Caco-2 (cell line): ENCODE measurements at regions not wholly inside any gene's neighbourhood (a gene's known extent, or its start where the extent isn't known, plus 50 kb on each side); places are given as distances from the start of the nearest gene placed in this dataset.

Experiments
- BruUV-seq: library from RNA; stranded (reverse); fragments of 400-500 nt; replicated peaks from 2 replicates; lab custom pipeline; 2021; lab: Mats Ljungman, UMichigan
- CTCF ChIA-PET: fragments of 300-600 bp; sonication (Branson Sonifier 250); formaldehyde crosslinking; loops from one replicate; lab custom pipeline; 2022; ENCODE audit warnings: antibody characterized with exemption; lab: Charles Lee
- POLR2A ChIA-PET: fragments of 300-600 bp; sonication (Branson Sonifier 250); formaldehyde crosslinking; loops from one replicate; lab custom pipeline; 2022; ENCODE audit warnings: antibody characterized with exemption; lab: Charles Lee
- DNase-seq, 2 experiments: peaks; one replicate each; pipeline versions ENCODE4 v3.0.0 to v3.0.0-alpha.2; 2020 to 2022
- H3K27me3 ChIP-seq: replicated peaks from 2 replicates; pipeline ENCODE4 v1.6.0; 2011; ENCODE audit warnings: low read length; ENCODE audit not compliant: control insufficient read depth, insufficient read depth
- H3K36me3 ChIP-seq: 2 replicates; pipeline ENCODE4 v1.5.1; 2011; ENCODE audit warnings: low read length; ENCODE audit not compliant: control insufficient read depth, insufficient read depth
- H3K4me1 ChIP-seq: fragments of 250-450 bp; sonication (Bioruptor Pico); 2 replicates; pipeline ENCODE4 v1.5.1; 2020; ENCODE audit warnings: mild to moderate bottlenecking
- H3K4me3 ChIP-seq: 2 replicates; pipeline ENCODE4 v1.5.1; 2011; ENCODE audit warnings: low read depth, mild to moderate bottlenecking, control low read depth, low read length
- H3K9me3 ChIP-seq: fragments of 250-450 bp; sonication (Bioruptor Pico); 2 replicates; pipeline ENCODE4 v1.5.1; 2020; ENCODE audit warnings: mild to moderate bottlenecking, moderate library complexity
- H3K27ac Mint-ChIP-seq: one replicate; pipeline ENCODE4 v1.8.0; 2022; ENCODE audit warnings: mixed read lengths; ENCODE audit not compliant: unreplicated experiment
- H3K27me3 Mint-ChIP-seq: one replicate; pipeline ENCODE4 v1.8.0; 2022; ENCODE audit warnings: mixed read lengths; ENCODE audit not compliant: insufficient read depth, unreplicated experiment
- H3K36me3 Mint-ChIP-seq: one replicate; pipeline ENCODE4 v1.8.0; 2022; ENCODE audit warnings: mild to moderate bottlenecking, mixed read lengths; ENCODE audit not compliant: insufficient read depth, unreplicated experiment
- H3K4me1 Mint-ChIP-seq: one replicate; pipeline ENCODE4 v1.8.0; 2022; ENCODE audit warnings: low read depth, mixed read lengths; ENCODE audit not compliant: unreplicated experiment
- H3K4me3 Mint-ChIP-seq: one replicate; pipeline ENCODE4 v1.8.0; 2022; ENCODE audit warnings: mild to moderate bottlenecking, moderate library complexity, mixed read lengths; ENCODE audit not compliant: unreplicated experiment
- H3K9me3 Mint-ChIP-seq: one replicate; pipeline ENCODE4 v1.8.0; 2022; ENCODE audit warnings: mixed read lengths; ENCODE audit not compliant: unreplicated experiment
- intact Hi-C: fragments of 100-400 bp; cut with micrococcal nuclease; formaldehyde crosslinking; loops from one replicate; pipeline ENCODE4 v1.10.0; 2022; ENCODE audit not compliant: unreplicated experiment
- TF ChIP-seq, protein P1 (sequence below), 2 experiments: fragments of 200-600 bp in 1 of 2; IDR thresholded peaks; 1 replicate in 1 of 2; 2 replicates in 1 of 2; pipeline versions ENCODE4 v1.5.1 to v1.8.0; 2011 to 2022; ENCODE audit warnings: antibody characterized with exemption in 1 of 2, control low read depth in 1 of 2, inconsistent platforms in 1 of 2, low read depth in 1 of 2, low read length in 1 of 2, mild to moderate bottlenecking in 1 of 2, moderate library complexity in 1 of 2; ENCODE audit not compliant: insufficient read depth in 1 of 2, severe bottlenecking in 1 of 2, unreplicated experiment in 1 of 2

DNA sequence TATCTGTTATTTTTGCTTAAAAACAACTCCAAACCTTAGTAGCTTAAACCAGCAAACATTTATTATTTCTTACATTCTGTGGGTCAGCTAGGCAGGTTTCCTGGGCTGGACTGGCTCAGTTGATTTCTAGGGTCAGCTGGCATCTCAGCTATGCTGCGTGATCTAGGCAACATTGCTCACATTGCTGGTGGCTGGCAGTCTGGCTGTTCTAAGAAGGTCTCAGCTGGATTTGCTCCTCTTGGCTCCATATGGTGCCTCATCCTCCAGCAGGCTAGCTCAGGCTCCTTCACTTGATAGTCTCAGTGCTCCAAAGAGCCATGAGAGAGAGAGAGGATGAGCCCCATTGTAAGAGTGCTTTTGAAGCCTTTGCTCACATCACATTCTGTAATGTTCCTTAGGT is 470.6 kb upstream of the CDH5 start:
- Mint-ChIP-seq H3K4me3 (no peak overlapping the region), H3K4me1 (no peaks in the 10 kb centered on the region), H3K36me3 (peaks cover 5% of the 10 kb centered on the region), H3K27me3 (peaks cover 18% of the 10 kb centered on the region), H3K27ac (no peak overlapping the region), H3K9me3 (no peaks in the 10 kb centered on the region)
- ChIA-PET POLR2A (no interaction called here), CTCF (no interaction called here)
- Histone ChIP-seq H3K36me3 (no peaks in the 10 kb centered on the region), H3K4me3 (no peak overlapping the region), H3K4me1 (no peaks in the 10 kb centered on the region), H3K9me3 (no peaks in the 10 kb centered on the region), H3K27me3 (no peaks in the 10 kb centered on the region)
- no peak for DNase-seq
- TF ChIP-seq, protein P1, sequence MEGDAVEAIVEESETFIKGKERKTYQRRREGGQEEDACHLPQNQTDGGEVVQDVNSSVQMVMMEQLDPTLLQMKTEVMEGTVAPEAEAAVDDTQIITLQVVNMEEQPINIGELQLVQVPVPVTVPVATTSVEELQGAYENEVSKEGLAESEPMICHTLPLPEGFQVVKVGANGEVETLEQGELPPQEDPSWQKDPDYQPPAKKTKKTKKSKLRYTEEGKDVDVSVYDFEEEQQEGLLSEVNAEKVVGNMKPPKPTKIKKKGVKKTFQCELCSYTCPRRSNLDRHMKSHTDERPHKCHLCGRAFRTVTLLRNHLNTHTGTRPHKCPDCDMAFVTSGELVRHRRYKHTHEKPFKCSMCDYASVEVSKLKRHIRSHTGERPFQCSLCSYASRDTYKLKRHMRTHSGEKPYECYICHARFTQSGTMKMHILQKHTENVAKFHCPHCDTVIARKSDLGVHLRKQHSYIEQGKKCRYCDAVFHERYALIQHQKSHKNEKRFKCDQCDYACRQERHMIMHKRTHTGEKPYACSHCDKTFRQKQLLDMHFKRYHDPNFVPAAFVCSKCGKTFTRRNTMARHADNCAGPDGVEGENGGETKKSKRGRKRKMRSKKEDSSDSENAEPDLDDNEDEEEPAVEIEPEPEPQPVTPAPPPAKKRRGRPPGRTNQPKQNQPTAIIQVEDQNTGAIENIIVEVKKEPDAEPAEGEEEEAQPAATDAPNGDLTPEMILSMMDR (IDR thresholded peaks at IDR 0.05; ENCODE audit: insufficient read depth in 1 of 2, low read depth in 1 of 2, low read length in 1 of 2, severe bottlenecking in 1 of 2, unreplicated experiment in 1 of 2): no peak
- BruUV-seq: no TSS peak
- intact Hi-C loops: no loop called here

DNA sequence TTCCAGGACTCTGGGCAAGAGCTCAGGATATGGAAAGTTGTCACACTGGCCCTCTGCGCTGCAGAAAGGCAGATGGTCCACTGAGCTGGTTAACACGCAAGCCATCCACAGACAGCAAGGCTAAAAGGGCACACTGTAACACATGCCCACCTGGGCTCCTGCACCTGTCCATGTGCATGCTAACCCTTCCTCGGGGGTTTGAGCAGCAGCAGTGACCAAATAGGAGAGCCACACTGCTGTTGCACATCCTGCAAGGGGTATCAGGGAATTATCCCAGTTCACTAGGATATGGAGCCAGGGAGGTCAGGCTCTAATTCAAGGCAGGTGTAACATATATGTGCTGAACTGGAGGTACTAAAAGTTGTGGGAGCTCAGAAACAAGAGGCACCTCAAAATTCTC is 471.0 kb upstream of the CDH5 start:
- Mint-ChIP-seq H3K27me3 (peaks cover 18% of the 10 kb centered on the region), H3K4me1 (no peaks in the 10 kb centered on the region), H3K27ac (no peak overlapping the region), H3K36me3 (peaks cover 5% of the 10 kb centered on the region), H3K9me3 (no peaks in the 10 kb centered on the region), H3K4me3 (no peak overlapping the region)
- BruUV-seq: no TSS peak
- intact Hi-C loops: no loop called here
- no peaks in the 10 kb centered on the region for H3K27me3 ChIP-seq
- no peaks in the 10 kb centered on the region for H3K4me1 ChIP-seq
- TF ChIP-seq, protein P1 (IDR thresholded peaks at IDR 0.05; ENCODE audit: insufficient read depth in 1 of 2, low read depth in 1 of 2, low read length in 1 of 2, severe bottlenecking in 1 of 2, unreplicated experiment in 1 of 2): no peak
- H3K9me3 ChIP-seq: no peaks in the 10 kb centered on the region
- ChIA-PET CTCF (no interaction called here), POLR2A (no interaction called here)
- H3K4me3 ChIP-seq: no peak overlapping the region
- no peak for DNase-seq
- H3K36me3 ChIP-seq: no peaks in the 10 kb centered on the region

DNA sequence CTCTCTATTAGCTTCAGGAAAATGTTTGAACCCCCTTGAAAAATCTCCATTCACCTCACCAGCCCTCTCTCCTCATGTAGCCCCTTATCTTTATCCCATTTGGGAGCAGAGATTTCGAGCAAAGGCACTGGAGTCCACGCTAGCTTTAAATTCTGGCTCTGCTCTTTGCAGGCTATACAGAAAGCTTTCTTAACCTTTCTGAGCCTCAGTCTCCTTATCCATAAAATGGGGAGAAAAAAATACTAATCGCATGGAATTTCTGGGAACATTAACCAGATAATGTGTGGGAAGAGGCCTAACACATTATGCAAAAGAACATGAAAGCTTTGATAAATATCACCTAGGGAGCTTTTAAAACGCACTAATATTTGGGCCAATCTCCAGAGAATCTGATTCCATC is 476.3 kb upstream of the CDH5 start:
- H3K36me3 Mint-ChIP-seq: no peaks in the 10 kb centered on the region
- H3K9me3 Mint-ChIP-seq: no peaks in the 10 kb centered on the region
- ChIA-PET CTCF (no interaction called here), POLR2A (interaction anchor here (0.6 kb wide), 1 partner anchor 216 kb away, joined by 3 read pairs; no protein-coding TSS in a partner anchor)
- H3K4me1 Mint-ChIP-seq: no peaks in the 10 kb centered on the region
- no peaks in the 10 kb centered on the region for H3K27me3 ChIP-seq
- DNase-seq: no peak
- H3K4me3 Mint-ChIP-seq: no peak overlapping the region
- no peaks in the 10 kb centered on the region for H3K36me3 ChIP-seq
- peaks cover 5% of the 10 kb centered on the region for H3K27me3 Mint-ChIP-seq
- no peak overlapping the region for H3K4me3 ChIP-seq
- intact Hi-C loops: no loop called here
- H3K9me3 ChIP-seq: no peaks in the 10 kb centered on the region
- no TSS peak for BruUV-seq
- no peaks in the 10 kb centered on the region for H3K4me1 ChIP-seq
- TF ChIP-seq, protein P1 (IDR thresholded peaks at IDR 0.05; ENCODE audit: insufficient read depth in 1 of 2, low read depth in 1 of 2, low read length in 1 of 2, severe bottlenecking in 1 of 2, unreplicated experiment in 1 of 2): no peak
- no peak overlapping the region for H3K27ac Mint-ChIP-seq
